Inflammatory macrophage (primary cell): ENCODE measurements at regions not wholly inside any gene's neighbourhood (a gene's known extent, or its start where the extent isn't known, plus 50 kb on each side); places are given as distances from the start of the nearest gene placed in this dataset.
A peak's percentile ranks its signal among the peaks of the same experiment; 100 is the strongest.

Experiments used
- DNase-seq, 2 donors: peaks; one replicate each; pipeline ENCODE4 v3.0.0-alpha.2; 2020 to 2022

- DNase-seq: no peak
These were observed 2116.2 kb upstream of the PIK3C3 start for GRCh38 chr18:39838831-39839230.

- DNase-seq: no peak
These were observed 2119.6 kb upstream of the PIK3C3 start for GRCh38 chr18:39835303-39836030.

- DNase-seq: no peak
These were observed 2120.4 kb upstream of the PIK3C3 start for GRCh38 chr18:39834636-39835035.

- DNase-seq: no peak
These were observed 2129.4 kb upstream of the PIK3C3 start for GRCh38 chr18:39825485-39826150.

GRCh38 chr18:39806525-39806924 is 2148.5 kb upstream of the PIK3C3 start:
- no peak for DNase-seq

- no peak for DNase-seq
These were observed 2149.8 kb upstream of the PIK3C3 start for GRCh38 chr18:39805218-39805617.

- no peak for DNase-seq
These were observed 2152.3 kb upstream of the PIK3C3 start for GRCh38 chr18:39802648-39803229.

GRCh38 chr18:39801848-39802247 is 2153.2 kb upstream of the PIK3C3 start:
- no peak for DNase-seq

- DNase-seq: no peak
These were observed 2154.0 kb upstream of the PIK3C3 start for GRCh38 chr18:39801010-39801409.

- DNase-seq: no peak
These were observed 2156.0 kb upstream of the PIK3C3 start for GRCh38 chr18:39799006-39799405.

GRCh38 chr18:39796393-39796792 is 2158.6 kb upstream of the PIK3C3 start:
- no peak for DNase-seq

- DNase-seq: no peak
These were observed 2159.7 kb upstream of the PIK3C3 start for GRCh38 chr18:39795350-39795749.

GRCh38 chr18:39793609-39794008 is 2161.4 kb upstream of the PIK3C3 start:
- no peak for DNase-seq

- DNase-seq: peak; percentile 31 to 35
These were observed 2166.7 kb upstream of the PIK3C3 start for GRCh38 chr18:39788383-39788782.

GRCh38 chr18:39786477-39786876 is 2168.6 kb upstream of the PIK3C3 start:
- DNase-seq: no peak

GRCh38 chr18:39784541-39784940 is 2170.5 kb upstream of the PIK3C3 start:
- no peak for DNase-seq

- DNase-seq: no peak
These were observed 2173.5 kb upstream of the PIK3C3 start for GRCh38 chr18:39781565-39781964.

- no peak for DNase-seq
These were observed 2174.3 kb upstream of the PIK3C3 start for GRCh38 chr18:39780774-39781173.

GRCh38 chr18:39779926-39780325 is 2175.1 kb upstream of the PIK3C3 start:
- no peak for DNase-seq

- DNase-seq: no peak
These were observed 2178.3 kb upstream of the PIK3C3 start for GRCh38 chr18:39776766-39777165.

- DNase-seq: no peak
These were observed 2180.0 kb upstream of the PIK3C3 start for GRCh38 chr18:39774957-39775598.

- no peak for DNase-seq
These were observed 2181.4 kb upstream of the PIK3C3 start for GRCh38 chr18:39773646-39774045.

GRCh38 chr18:39772155-39772919 is 2182.7 kb upstream of the PIK3C3 start:
- DNase-seq: no peak
